Upper lobe of left lung (tissue), 4 donors: ENCODE measurements at regions not wholly inside any gene's neighbourhood (a gene's known extent, or its start where the extent isn't known, plus 50 kb on each side); places are given as distances from the start of the nearest gene placed in this dataset.

Experiments used
- EP300 ChIP-seq, 4 donors: sonication (generic); formaldehyde crosslinking; IDR thresholded peaks; one replicate each; pipeline ENCODE4 v1.5.1; 2017; ENCODE audit warnings: antibody characterized with exemption in 4 of 4, control low read depth in 2 of 4
- POLR2A ChIP-seq, 4 donors: fragments of 450-650 bp; IDR thresholded peaks; one replicate each; pipeline ENCODE4 v1.5.1; 2016 to 2017; ENCODE audit warnings: antibody characterized with exemption in 4 of 4, mild to moderate bottlenecking in 2 of 4
- POLR2AphosphoS5 ChIP-seq, 2 donors: sonication (generic); formaldehyde crosslinking; IDR thresholded peaks; one replicate each; pipeline ENCODE4 v1.5.1; 2017; ENCODE audit warnings: antibody characterized with exemption in 2 of 2
- TF ChIP-seq, protein P1 (sequence below), 6 experiments: fragments of 450-650 bp in 4 of 6; fragments of 200-600 bp in 2 of 6; sonication (generic) in 2 of 6; IDR thresholded peaks; one replicate each; pipeline ENCODE4 v1.5.1; 2016 to 2019; ENCODE audit warnings: antibody characterized with exemption in 6 of 6

DNA sequence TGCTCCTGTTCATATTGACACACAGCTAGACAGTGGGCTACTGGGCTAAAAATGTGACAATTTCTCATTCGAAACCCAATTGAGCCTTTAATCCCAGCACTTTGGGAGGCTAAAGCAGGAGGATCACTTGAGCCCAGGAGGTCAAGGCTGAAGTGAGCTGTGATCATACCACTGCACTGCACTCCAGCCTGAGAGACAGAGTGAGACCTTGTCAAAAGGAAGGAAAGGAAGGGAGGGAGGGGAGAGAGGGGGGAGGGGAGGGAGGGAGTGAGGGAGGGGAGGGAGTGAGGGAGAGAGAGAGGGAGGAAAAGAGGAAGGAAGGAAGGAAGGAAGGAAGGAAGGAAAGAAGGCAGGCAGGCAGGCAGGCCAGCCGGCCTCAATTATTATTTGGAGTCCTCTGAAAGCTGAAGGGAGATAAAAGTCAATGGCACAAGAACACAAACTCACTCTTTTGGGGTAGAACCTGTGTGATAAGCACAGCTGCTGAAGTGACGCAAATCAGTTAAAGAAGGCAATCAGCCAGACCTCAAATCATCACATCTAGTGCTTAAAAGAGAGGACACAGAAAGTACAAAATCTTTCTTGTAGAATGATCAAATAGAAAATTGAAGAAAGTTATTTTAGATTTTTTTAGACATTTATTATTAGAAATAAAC, 98.1 kb downstream of the CCDC71L start:
- TF ChIP-seq, protein P1, sequence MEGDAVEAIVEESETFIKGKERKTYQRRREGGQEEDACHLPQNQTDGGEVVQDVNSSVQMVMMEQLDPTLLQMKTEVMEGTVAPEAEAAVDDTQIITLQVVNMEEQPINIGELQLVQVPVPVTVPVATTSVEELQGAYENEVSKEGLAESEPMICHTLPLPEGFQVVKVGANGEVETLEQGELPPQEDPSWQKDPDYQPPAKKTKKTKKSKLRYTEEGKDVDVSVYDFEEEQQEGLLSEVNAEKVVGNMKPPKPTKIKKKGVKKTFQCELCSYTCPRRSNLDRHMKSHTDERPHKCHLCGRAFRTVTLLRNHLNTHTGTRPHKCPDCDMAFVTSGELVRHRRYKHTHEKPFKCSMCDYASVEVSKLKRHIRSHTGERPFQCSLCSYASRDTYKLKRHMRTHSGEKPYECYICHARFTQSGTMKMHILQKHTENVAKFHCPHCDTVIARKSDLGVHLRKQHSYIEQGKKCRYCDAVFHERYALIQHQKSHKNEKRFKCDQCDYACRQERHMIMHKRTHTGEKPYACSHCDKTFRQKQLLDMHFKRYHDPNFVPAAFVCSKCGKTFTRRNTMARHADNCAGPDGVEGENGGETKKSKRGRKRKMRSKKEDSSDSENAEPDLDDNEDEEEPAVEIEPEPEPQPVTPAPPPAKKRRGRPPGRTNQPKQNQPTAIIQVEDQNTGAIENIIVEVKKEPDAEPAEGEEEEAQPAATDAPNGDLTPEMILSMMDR (IDR thresholded peaks at IDR 0.05), result no peak
- TF ChIP-seq EP300 (IDR thresholded peaks at IDR 0.05) (no peak), POLR2A (IDR thresholded peaks at IDR 0.05) (no peak), POLR2AphosphoS5 (IDR thresholded peaks at IDR 0.05) (no peak)
